ENCODE measurements at regions not wholly inside any gene's neighbourhood (a gene's known extent, or its start where the extent isn't known, plus 50 kb on each side); places are given as distances from the start of the nearest gene placed in this dataset.

DNA sequence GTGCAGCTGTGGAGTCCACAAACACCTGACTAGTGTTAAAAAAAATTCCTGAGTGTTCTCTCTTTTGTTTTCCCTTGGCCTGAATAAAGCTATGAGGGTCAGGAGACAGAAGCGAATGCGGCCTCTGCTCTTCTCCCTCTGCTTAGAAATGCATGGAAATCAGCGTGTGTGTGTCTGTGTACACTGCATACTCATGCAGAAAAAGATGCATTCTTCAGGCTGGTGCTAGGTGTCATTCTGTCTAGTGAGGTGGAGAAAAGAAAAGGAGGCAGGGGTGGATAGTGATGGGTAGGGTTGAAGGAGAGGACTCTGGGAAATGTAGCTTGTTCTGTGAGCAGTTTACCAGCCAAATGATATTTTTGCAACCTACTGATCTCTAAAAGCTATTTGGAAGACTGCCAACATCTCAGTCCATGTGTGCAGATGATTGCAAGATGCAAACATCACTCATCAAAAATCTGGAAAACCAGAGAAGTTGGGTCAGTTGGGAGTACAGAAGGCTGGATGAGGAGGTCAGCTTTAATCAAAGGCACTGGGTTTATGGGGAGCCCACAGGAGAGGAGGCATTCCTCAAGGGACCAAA is 177.7 kb downstream of the INSIG2 start:
- no peak for DNase-seq
- ATAC-seq: no peak

DNA sequence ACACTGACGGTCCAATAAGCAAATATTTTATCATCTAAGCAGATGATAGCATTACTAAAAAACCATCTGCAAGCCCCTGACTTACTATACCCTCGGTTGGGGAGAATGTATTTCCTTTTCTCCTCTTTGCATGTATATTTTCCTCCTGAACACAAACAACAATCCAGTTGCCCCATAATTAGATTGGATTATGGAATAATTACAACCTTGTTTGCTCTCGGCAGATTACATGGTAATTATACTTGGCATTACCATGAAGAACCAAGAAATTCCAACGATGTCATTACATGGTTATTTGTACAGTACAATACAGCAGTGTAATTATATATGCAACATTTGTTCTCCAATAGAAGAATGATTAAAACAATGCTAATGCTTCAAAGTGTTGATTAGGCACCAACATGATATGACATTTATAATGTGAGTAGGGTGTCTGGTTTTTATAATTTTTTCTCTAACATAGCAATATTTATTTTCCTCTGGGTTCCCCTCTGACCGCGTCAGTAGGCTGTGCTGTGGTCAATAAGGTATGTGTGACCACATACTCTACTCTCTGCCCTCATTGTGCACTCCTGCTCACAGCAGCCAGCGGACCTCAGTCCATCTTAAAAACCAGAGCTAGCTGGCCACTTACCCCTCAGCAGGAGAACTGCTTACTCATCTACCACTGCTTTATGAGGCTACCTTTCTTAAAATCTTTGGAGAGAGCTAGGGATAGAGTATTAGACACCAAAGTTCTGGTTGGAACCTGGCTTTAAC is 176.1 kb downstream of the INSIG2 start:
- Histone ChIP-seq H3K27ac (no peak overlapping the region), H3K9me3 (no peaks in the 10 kb centered on the region), H3K36me3 (no peaks in the 10 kb centered on the region), H3K4me1 (no peaks in the 10 kb centered on the region), H3K4me3 (no peak overlapping the region), H3K27me3 (no peaks in the 10 kb centered on the region)
- intact Hi-C loops (cut with DNase I; ENCODE audit: low total_unique reads): no loop called here
- TF ChIP-seq, protein P1, sequence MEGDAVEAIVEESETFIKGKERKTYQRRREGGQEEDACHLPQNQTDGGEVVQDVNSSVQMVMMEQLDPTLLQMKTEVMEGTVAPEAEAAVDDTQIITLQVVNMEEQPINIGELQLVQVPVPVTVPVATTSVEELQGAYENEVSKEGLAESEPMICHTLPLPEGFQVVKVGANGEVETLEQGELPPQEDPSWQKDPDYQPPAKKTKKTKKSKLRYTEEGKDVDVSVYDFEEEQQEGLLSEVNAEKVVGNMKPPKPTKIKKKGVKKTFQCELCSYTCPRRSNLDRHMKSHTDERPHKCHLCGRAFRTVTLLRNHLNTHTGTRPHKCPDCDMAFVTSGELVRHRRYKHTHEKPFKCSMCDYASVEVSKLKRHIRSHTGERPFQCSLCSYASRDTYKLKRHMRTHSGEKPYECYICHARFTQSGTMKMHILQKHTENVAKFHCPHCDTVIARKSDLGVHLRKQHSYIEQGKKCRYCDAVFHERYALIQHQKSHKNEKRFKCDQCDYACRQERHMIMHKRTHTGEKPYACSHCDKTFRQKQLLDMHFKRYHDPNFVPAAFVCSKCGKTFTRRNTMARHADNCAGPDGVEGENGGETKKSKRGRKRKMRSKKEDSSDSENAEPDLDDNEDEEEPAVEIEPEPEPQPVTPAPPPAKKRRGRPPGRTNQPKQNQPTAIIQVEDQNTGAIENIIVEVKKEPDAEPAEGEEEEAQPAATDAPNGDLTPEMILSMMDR (IDR thresholded peaks at IDR 0.05 in 4 of 5, conservative IDR thresholded peaks at IDR 0.05 in 1 of 5): no peak
- TF ChIP-seq POLR2A (IDR thresholded peaks at IDR 0.05): no peak
- in situ Hi-C loops (cut with MboI; ENCODE audit: low sequenced_read_pairs in 4 of 4): no loop called here
- DNase-seq: no peak
- no peak for ATAC-seq

More for the DNA sequence above, 177.7 kb downstream of the INSIG2 start:
- Histone ChIP-seq H3K4me1 (no peaks in the 10 kb centered on the region), H3K36me3 (no peaks in the 10 kb centered on the region), H3K27ac (no peak overlapping the region), H3K27me3 (no peaks in the 10 kb centered on the region), H3K9me3 (no peaks in the 10 kb centered on the region), H3K4me3 (no peak overlapping the region)
- TF ChIP-seq POLR2A (IDR thresholded peaks at IDR 0.05): no peak
- TF ChIP-seq, protein P1 (IDR thresholded peaks at IDR 0.05 in 4 of 5, conservative IDR thresholded peaks at IDR 0.05 in 1 of 5): no peak
- intact Hi-C loops (cut with DNase I; ENCODE audit: low total_unique reads) (no loop called here), in situ Hi-C loops (cut with MboI; ENCODE audit: low sequenced_read_pairs in 4 of 4) (no loop called here)

DNA sequence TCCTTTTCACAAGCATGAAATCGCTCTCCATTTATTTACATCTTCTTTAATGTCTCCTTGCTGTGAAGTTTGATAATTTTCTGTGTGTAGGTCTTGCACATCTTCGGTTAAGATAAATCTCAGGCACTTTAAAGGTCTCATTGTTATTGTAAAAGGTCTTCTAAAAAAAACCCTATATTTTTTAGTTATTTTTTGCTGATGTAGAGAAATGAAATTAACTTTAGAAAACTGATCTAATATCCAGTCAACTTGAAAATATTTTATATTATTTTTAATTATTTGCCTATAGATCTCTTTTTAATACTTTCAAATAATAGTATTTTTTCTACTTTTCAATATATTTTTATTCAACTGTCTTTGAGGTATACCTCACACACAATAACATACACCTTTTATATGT is 169.4 kb downstream of the INSIG2 start:
- intact Hi-C loops (cut with DNase I; ENCODE audit: low total_unique reads): no loop called here
- Histone ChIP-seq H3K27me3 (no peaks in the 10 kb centered on the region), H3K4me1 (no peaks in the 10 kb centered on the region), H3K27ac (no peak overlapping the region), H3K36me3 (no peaks in the 10 kb centered on the region), H3K4me3 (no peak overlapping the region), H3K9me3 (no peaks in the 10 kb centered on the region)
- DNase-seq (no peak), ATAC-seq (no peak)
- TF ChIP-seq, protein P1 (IDR thresholded peaks at IDR 0.05 in 4 of 5, conservative IDR thresholded peaks at IDR 0.05 in 1 of 5): no peak
- no peak for TF ChIP-seq POLR2A (IDR thresholded peaks at IDR 0.05)
- in situ Hi-C loops (cut with MboI; ENCODE audit: low sequenced_read_pairs in 4 of 4): no loop called here

DNA sequence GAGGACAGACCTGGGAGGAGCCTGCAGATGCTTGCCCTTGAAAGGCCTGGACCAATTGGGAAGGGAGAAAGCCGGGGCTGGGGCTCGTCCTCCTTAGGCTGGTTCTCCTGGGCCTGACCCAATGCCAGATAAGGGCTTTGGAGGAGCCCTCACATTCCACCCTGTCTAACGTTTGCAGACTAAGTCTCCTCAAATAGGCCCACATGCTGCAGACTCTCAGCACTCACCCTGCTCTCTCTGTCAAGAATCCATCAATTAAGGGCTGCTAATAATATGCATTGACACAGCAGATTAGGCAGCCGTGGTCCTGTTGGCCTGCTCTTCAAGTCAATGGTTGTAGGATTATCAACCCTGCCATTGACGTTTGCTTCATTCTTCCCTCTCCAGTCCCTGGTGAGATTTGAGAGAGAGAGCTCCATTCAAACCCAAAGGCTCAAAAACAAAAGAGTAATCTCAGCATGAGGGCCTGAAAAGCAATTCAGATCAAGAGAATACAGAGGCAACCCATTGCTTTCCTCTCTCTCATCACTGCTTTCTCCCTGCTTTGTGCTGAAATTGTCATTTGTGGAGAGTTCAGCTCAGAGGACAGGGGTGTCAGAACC is 167.6 kb downstream of the INSIG2 start:
- TF ChIP-seq, protein P1 (IDR thresholded peaks at IDR 0.05 in 4 of 5, conservative IDR thresholded peaks at IDR 0.05 in 1 of 5): no peak
- no peak for TF ChIP-seq POLR2A (IDR thresholded peaks at IDR 0.05)
- H3K36me3 ChIP-seq: no peaks in the 10 kb centered on the region
- no peak for DNase-seq
- H3K27me3 ChIP-seq: no peaks in the 10 kb centered on the region
- no peaks in the 10 kb centered on the region for H3K9me3 ChIP-seq
- no peak for ATAC-seq
- in situ Hi-C loops (cut with MboI; ENCODE audit: low sequenced_read_pairs in 4 of 4): no loop called here
- H3K4me1 ChIP-seq: no peaks in the 10 kb centered on the region
- H3K27ac ChIP-seq: no peak overlapping the region
- intact Hi-C loops (cut with DNase I; ENCODE audit: low total_unique reads): no loop called here
- no peak overlapping the region for H3K4me3 ChIP-seq
